Fibroblast of lung (primary cell): ENCODE measurements at regions not wholly inside any gene's neighbourhood (a gene's known extent, or its start where the extent isn't known, plus 50 kb on each side); places are given as distances from the start of the nearest gene placed in this dataset.

Experiments
- CTCF ChIP-seq, 2 donors: IDR thresholded peaks in 1 of 2; conservative IDR thresholded peaks in 1 of 2; 1 replicate in 1 of 2; 2 replicates in 1 of 2; pipeline ENCODE4 v1.5.1; 2011 to 2012; ENCODE audit warnings: low read length in 2 of 2, control low read depth in 1 of 2, inconsistent platforms in 1 of 2, low read depth in 1 of 2, mild to moderate bottlenecking in 1 of 2
- EZH2 ChIP-seq: IDR thresholded peaks from 2 replicates; pipeline ENCODE4 v1.5.1; 2012; ENCODE audit warnings: low read length, control low read depth, mild to moderate bottlenecking; ENCODE audit errors: missing control alignments

- TF ChIP-seq EZH2 (no peak), CTCF (conservative IDR thresholded peaks at IDR 0.05 in 1 of 2, IDR thresholded peaks at IDR 0.05 in 1 of 2; ENCODE audit: low read depth in 1 of 2, low read length in 2 of 2) (peak; percentile 91 to 93)
Observed at GRCh38 chr9:71285191-71285656, 163.8 kb upstream of the TRPM3 start.
